ENCODE measurements at regions not wholly inside any gene's neighbourhood (a gene's known extent, or its start where the extent isn't known, plus 50 kb on each side); places are given as distances from the start of the nearest gene placed in this dataset.
"Not testable (repeated sequence)": the region's sequence is repeated elsewhere in the genome, so short reads cannot be mapped to it uniquely, and the experiment has no call there.

GRCh38 chr12:19624491-19624890 is 185.2 kb downstream of the AEBP2 start:
- no peak for DNase-seq (ENCODE audit: low read depth in 4 of 4, low spot score in 1 of 4)

- not testable (repeated sequence) for DNase-seq (ENCODE audit: low read depth in 4 of 4, low spot score in 1 of 4)
Measured at GRCh38 chr12:19625551-19625950, 186.3 kb downstream of the AEBP2 start.

GRCh38 chr12:19627719-19628118 is 188.4 kb downstream of the AEBP2 start:
- DNase-seq (ENCODE audit: low read depth in 4 of 4, low spot score in 1 of 4): no peak

GRCh38 chr12:19630536-19630935 is 191.2 kb downstream of the AEBP2 start:
- DNase-seq (ENCODE audit: low read depth in 4 of 4, low spot score in 1 of 4): no peak

GRCh38 chr12:19633194-19633593 is 193.9 kb downstream of the AEBP2 start:
- no peak for DNase-seq (ENCODE audit: low read depth in 4 of 4, low spot score in 1 of 4)

GRCh38 chr12:19633641-19634040 is 194.3 kb downstream of the AEBP2 start:
- DNase-seq (ENCODE audit: low read depth in 4 of 4, low spot score in 1 of 4): no peak

- no peak for DNase-seq (ENCODE audit: low read depth in 4 of 4, low spot score in 1 of 4)
Measured at GRCh38 chr12:19639781-19640415, 200.6 kb downstream of the AEBP2 start.

GRCh38 chr12:19641235-19642080 is 202.2 kb downstream of the AEBP2 start:
- DNase-seq (ENCODE audit: low read depth in 4 of 4, low spot score in 1 of 4): no peak

- no peak for DNase-seq (ENCODE audit: low read depth in 4 of 4, low spot score in 1 of 4)
Measured at GRCh38 chr12:19642345-19642744, 203.1 kb downstream of the AEBP2 start.

- DNase-seq (ENCODE audit: low read depth in 4 of 4, low spot score in 1 of 4): no peak
Measured at GRCh38 chr12:19643635-19644034, 204.3 kb downstream of the AEBP2 start.

- DNase-seq (ENCODE audit: low read depth in 4 of 4, low spot score in 1 of 4): no peak
Measured at GRCh38 chr12:19644571-19644970, 205.3 kb downstream of the AEBP2 start.

GRCh38 chr12:19645823-19646222 is 206.5 kb downstream of the AEBP2 start:
- DNase-seq (ENCODE audit: low read depth in 4 of 4, low spot score in 1 of 4): no peak

- no peak for DNase-seq (ENCODE audit: low read depth in 4 of 4, low spot score in 1 of 4)
Measured at GRCh38 chr12:19646599-19646998, 207.3 kb downstream of the AEBP2 start.

GRCh38 chr12:19647806-19648556 is 208.7 kb downstream of the AEBP2 start:
- DNase-seq (ENCODE audit: low read depth in 4 of 4, low spot score in 1 of 4): no peak

- no peak for DNase-seq (ENCODE audit: low read depth in 4 of 4, low spot score in 1 of 4)
Measured at GRCh38 chr12:19648591-19648990, 209.3 kb downstream of the AEBP2 start.

GRCh38 chr12:19652386-19652785 is 213.1 kb downstream of the AEBP2 start:
- no peak for DNase-seq (ENCODE audit: low read depth in 4 of 4, low spot score in 1 of 4)

GRCh38 chr12:19654650-19655376 is 215.5 kb downstream of the AEBP2 start:
- no peak for DNase-seq (ENCODE audit: low read depth in 4 of 4, low spot score in 1 of 4)

GRCh38 chr12:19657118-19657731 is 217.9 kb downstream of the AEBP2 start:
- no peak for DNase-seq (ENCODE audit: low read depth in 4 of 4, low spot score in 1 of 4)

- no peak for DNase-seq (ENCODE audit: low read depth in 4 of 4, low spot score in 1 of 4)
Measured at GRCh38 chr12:19657732-19658130, 218.4 kb downstream of the AEBP2 start.

- no peak for DNase-seq (ENCODE audit: low read depth in 4 of 4, low spot score in 1 of 4)
Measured at GRCh38 chr12:19659086-19659485, 219.8 kb downstream of the AEBP2 start.

- no peak for DNase-seq (ENCODE audit: low read depth in 4 of 4, low spot score in 1 of 4)
Measured at GRCh38 chr12:19659501-19659900, 220.2 kb downstream of the AEBP2 start.

Measured in stimulated activated CD4-positive, alpha-beta T cell treated with anti-CD3 and anti-CD28 coated beads, Interleukin-1b, Interleukin-23, amount 100 ng/mL, for 24 hours (primary cell).